Spleen (tissue), 11 donors: ENCODE measurements at regions not wholly inside any gene's neighbourhood (a gene's known extent, or its start where the extent isn't known, plus 50 kb on each side); places are given as distances from the start of the nearest gene placed in this dataset.

Experiments
- DNase-seq: peaks from one replicate; pipeline ENCODE4 v3.0.0-alpha.2; 2020
- H3K27ac ChIP-seq, 8 donors: fragments of 200-600 bp; sonication (generic) in 7 of 8; 1 replicate in 4 of 8; 2 replicates in 4 of 8; pipeline versions ENCODE4 v1.5.0 to v1.8.0; 2016 to 2021; ENCODE audit warnings: inconsistent platforms in 4 of 8, mild to moderate bottlenecking in 4 of 8, moderate library complexity in 1 of 8
- H3K27me3 ChIP-seq, 7 donors: fragments of 200-600 bp; sonication (generic) in 6 of 7; replicated peaks in 1 of 7; 1 replicate in 4 of 7; 2 replicates in 3 of 7; pipeline versions ENCODE4 v1.5.0 to v1.8.0; 2016 to 2021; ENCODE audit warnings: inconsistent platforms in 3 of 7, mild to moderate bottlenecking in 1 of 7
- H3K36me3 ChIP-seq, 6 donors: fragments of 200-600 bp; sonication (generic) in 5 of 6; 1 replicate in 4 of 6; 2 replicates in 2 of 6; pipeline versions ENCODE4 v1.5.0 to v1.8.0; 2016 to 2021; ENCODE audit warnings: inconsistent platforms in 2 of 6
- H3K4me1 ChIP-seq, 6 donors: fragments of 200-600 bp; sonication (generic) in 5 of 6; 1 replicate in 3 of 6; 2 replicates in 3 of 6; pipeline versions ENCODE4 v1.5.0 to v1.8.0; 2016 to 2021; ENCODE audit warnings: inconsistent platforms in 3 of 6
- H3K4me3 ChIP-seq, 8 donors: fragments of 200-600 bp; sonication (generic) in 7 of 8; 1 replicate in 4 of 8; 2 replicates in 4 of 8; pipeline versions ENCODE4 v1.5.0 to v1.8.0; 2016 to 2021; ENCODE audit warnings: inconsistent platforms in 4 of 8, mild to moderate bottlenecking in 4 of 8, moderate library complexity in 2 of 8
- H3K9me3 ChIP-seq, 8 donors: fragments of 200-600 bp; sonication (generic) in 7 of 8; 1 replicate in 4 of 8; 2 replicates in 4 of 8; pipeline versions ENCODE4 v1.5.0 to v1.8.0; 2016 to 2021; ENCODE audit warnings: inconsistent platforms in 4 of 8
- CTCF ChIP-seq, 11 experiments: fragments of 200-600 bp in 7 of 11; fragments of 450-650 bp in 4 of 11; sonication (generic) in 4 of 11; IDR thresholded peaks in 8 of 11; conservative IDR thresholded peaks in 3 of 11; 1 replicate in 7 of 11; 2 replicates in 4 of 11; pipeline versions ENCODE4 v1.4.0 to v1.8.0; 2016 to 2021; ENCODE audit warnings: antibody characterized with exemption in 11 of 11, inconsistent platforms in 4 of 11, mild to moderate bottlenecking in 1 of 11
- POLR2A ChIP-seq, 3 donors: fragments of 450-650 bp; IDR thresholded peaks; one replicate each; pipeline ENCODE4 v1.5.1; 2017; ENCODE audit warnings: antibody characterized with exemption in 3 of 3, mild to moderate bottlenecking in 1 of 3
- POLR2AphosphoS5 ChIP-seq, 3 donors: sonication (generic); formaldehyde crosslinking; IDR thresholded peaks; one replicate each; pipeline ENCODE4 v1.5.1; 2017; ENCODE audit warnings: antibody characterized with exemption in 3 of 3
- WGBS, 5 donors: extraction: QIAGEN DNeasy Blood & Tissue Kit in 3 of 5; methylation state at CpG; one replicate each; pipeline versions ENCODE4 v1.1.5 to v1.1.7; 2013 to 2018; 5-methylcytosine and 5-hydroxymethylcytosine counted together
- intact Hi-C: fragments of 100-400 bp; cut with DNase I; formaldehyde crosslinking; loops from one replicate; pipeline ENCODE4 v1.15.0; 2023; ENCODE audit warnings: low total_unique reads
- donor health status: healthy with polysubstance abuse.
- donor health status: DM: no; HTN: no; CAD: no; lungs with moderate emphysema.
- donor health status: DM: no; HTN: no; CAD: no.
- donor health status: Bipolar disorder and iron deficiency.
- donor health status: healthy.
- donor health status: DM: no; HTN: no; CAD: no.
- donor health status: DM: yes; HTN: yes; CAD: no.

GRCh38 chr5:4766101-4766500, 374.0 kb upstream of the ADAMTS16 start:
- H3K4me3 ChIP-seq, result no peak overlapping the region
- no peak for DNase-seq
- no peaks in the 10 kb centered on the region for H3K27me3 ChIP-seq
- no peak overlapping the region for H3K27ac ChIP-seq
- H3K9me3 ChIP-seq, result peaks cover 0 to 45% (median 20%) of the 10 kb centered on the region in 8 donors
- 69 to 86% (median 76%) methylated on average over 1 of the region's 1 CpG for WGBS, 5 donors
- no peaks in the 10 kb centered on the region for H3K36me3 ChIP-seq
- intact Hi-C loops, result no loop called here
- no peaks in the 10 kb centered on the region for H3K4me1 ChIP-seq
- TF ChIP-seq CTCF (IDR thresholded peaks at IDR 0.05 in 8 of 11, conservative IDR thresholded peaks at IDR 0.05 in 3 of 11), result no peak
- no peak for TF ChIP-seq POLR2AphosphoS5 (IDR thresholded peaks at IDR 0.05)
- no peak for TF ChIP-seq POLR2A (IDR thresholded peaks at IDR 0.05)

GRCh38 chr5:4772591-4772990, 367.5 kb upstream of the ADAMTS16 start:
- Histone ChIP-seq H3K27ac (no peak overlapping the region), H3K36me3 (no peaks in the 10 kb centered on the region), H3K4me3 (no peak overlapping the region), H3K4me1 (no peaks in the 10 kb centered on the region), H3K9me3 (peaks cover 0 to 26% (median 9%) of the 10 kb centered on the region in 8 donors), H3K27me3 (no peaks in the 10 kb centered on the region)
- intact Hi-C loops, result no loop called here
- no peak for DNase-seq
- WGBS, 5 donors, result 75 to 90% (median 82%) methylated on average over 1 of the region's 1 CpG
- TF ChIP-seq CTCF (IDR thresholded peaks at IDR 0.05 in 8 of 11, conservative IDR thresholded peaks at IDR 0.05 in 3 of 11) (no peak), POLR2A (IDR thresholded peaks at IDR 0.05) (no peak), POLR2AphosphoS5 (IDR thresholded peaks at IDR 0.05) (no peak)

GRCh38 chr5:4773827-4774317, 366.3 kb upstream of the ADAMTS16 start:
- no peak overlapping the region for H3K4me3 ChIP-seq
- 72 to 83% (median 74%) methylated on average over 1 of the region's 1 CpG for WGBS, 5 donors
- TF ChIP-seq POLR2AphosphoS5 (IDR thresholded peaks at IDR 0.05), result no peak
- no peak for TF ChIP-seq CTCF (IDR thresholded peaks at IDR 0.05 in 8 of 11, conservative IDR thresholded peaks at IDR 0.05 in 3 of 11)
- TF ChIP-seq POLR2A (IDR thresholded peaks at IDR 0.05), result no peak
- no peaks in the 10 kb centered on the region for H3K27me3 ChIP-seq
- no peaks in the 10 kb centered on the region for H3K36me3 ChIP-seq
- no peaks in the 10 kb centered on the region for H3K4me1 ChIP-seq
- peaks cover 0 to 23% (median 9%) of the 10 kb centered on the region in 8 donors for H3K9me3 ChIP-seq
- H3K27ac ChIP-seq, result no peak overlapping the region
- intact Hi-C loops, result no loop called here
- DNase-seq, result no peak

- no peak for DNase-seq
- Histone ChIP-seq H3K27ac (no peak overlapping the region), H3K36me3 (no peaks in the 10 kb centered on the region), H3K9me3 (peaks cover 0 to 14% (median 0%) of the 10 kb centered on the region in 8 donors), H3K4me1 (no peaks in the 10 kb centered on the region), H3K27me3 (no peaks in the 10 kb centered on the region), H3K4me3 (no peak overlapping the region)
- intact Hi-C loops, result no loop called here
- no peak for TF ChIP-seq POLR2AphosphoS5 (IDR thresholded peaks at IDR 0.05)
- no peak for TF ChIP-seq CTCF (IDR thresholded peaks at IDR 0.05 in 8 of 11, conservative IDR thresholded peaks at IDR 0.05 in 3 of 11)
- TF ChIP-seq POLR2A (IDR thresholded peaks at IDR 0.05), result no peak
- WGBS, 5 donors, result 77 to 89% (median 84%) methylated on average over 4 of the region's 4 CpGs
Observed at GRCh38 chr5:4777435-4777834, 362.7 kb upstream of the ADAMTS16 start.
